GM18520 (cell line): ENCODE measurements at regions not wholly inside any gene's neighbourhood (a gene's known extent, or its start where the extent isn't known, plus 50 kb on each side); places are given as distances from the start of the nearest gene placed in this dataset.
"Not testable (repeated sequence)": the region's sequence is repeated elsewhere in the genome, so short reads cannot be mapped to it uniquely, and the experiment has no call there.

Source experiments
- ATAC-seq: cut with Tn5 transposase; IDR thresholded peaks from one replicate; pipeline ENCODE4 v1.9.1; 2021; ENCODE audit not compliant: unreplicated experiment

DNA sequence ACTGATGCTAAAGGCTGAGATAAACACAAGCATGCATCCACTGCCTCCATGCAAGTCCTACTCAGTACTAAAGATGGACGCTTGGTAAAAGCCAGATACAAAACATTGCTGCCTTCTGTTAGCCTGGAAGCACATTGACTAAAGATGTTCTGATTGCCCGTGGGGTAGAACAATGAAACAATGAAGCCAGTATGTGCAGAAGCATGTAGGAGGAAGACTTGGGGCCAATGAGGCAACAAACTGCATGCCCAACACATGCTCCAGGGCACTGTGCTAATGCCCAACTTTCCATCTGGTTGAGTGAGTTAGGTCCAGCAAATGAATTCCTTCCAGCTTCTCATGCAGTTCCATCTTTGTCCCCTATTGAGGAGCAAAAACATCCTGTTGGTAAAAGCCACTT is 1245.5 kb downstream of the GATA3 start:
- no peak for ATAC-seq

GRCh38 chr10:9301148-9301547 is 1246.7 kb downstream of the GATA3 start:
- ATAC-seq = no peak

GRCh38 chr10:9301554-9301953 is 1247.1 kb downstream of the GATA3 start:
- no peak for ATAC-seq

- no peak for ATAC-seq
These were observed 1247.8 kb downstream of the GATA3 start for GRCh38 chr10:9302140-9302746.

- ATAC-seq = peak; percentile 39
These were observed 1250.6 kb downstream of the GATA3 start for GRCh38 chr10:9305018-9305655.

DNA sequence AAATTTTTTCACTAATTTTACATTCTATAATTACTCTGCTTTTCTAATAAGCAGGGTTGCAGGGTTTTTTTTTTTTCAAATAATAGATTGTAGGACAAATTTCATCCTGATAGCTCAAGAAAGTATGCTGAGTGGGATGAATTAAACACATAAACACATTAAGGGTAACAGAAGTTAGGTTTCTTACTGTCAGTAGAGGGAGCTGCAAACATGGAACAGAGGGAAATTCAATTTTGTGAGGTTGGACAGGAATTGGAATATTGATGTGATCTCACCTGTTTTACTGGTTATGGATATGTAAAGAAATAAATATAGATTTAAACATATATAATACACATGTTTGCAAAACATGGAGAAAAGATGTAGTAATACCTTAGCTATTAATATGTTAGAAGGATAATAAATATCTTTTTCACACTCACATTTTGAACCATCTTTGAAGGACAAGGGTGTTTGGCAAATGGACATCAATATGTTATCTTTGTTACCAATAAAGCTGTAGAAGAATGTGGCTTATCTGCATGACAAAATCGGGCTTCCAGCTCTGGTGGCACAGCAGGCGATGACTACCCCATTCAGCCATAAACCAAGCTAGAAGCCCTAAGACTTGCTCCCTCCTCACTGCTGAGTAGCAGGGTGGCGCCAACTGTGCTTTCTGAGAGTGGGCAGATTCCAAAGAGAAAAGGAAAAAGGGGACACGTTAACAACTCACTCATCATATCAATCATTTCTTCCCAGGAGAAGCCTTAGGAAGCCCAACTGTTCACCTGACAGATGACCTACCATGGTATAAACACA is 1257.4 kb downstream of the GATA3 start:
- no peak for ATAC-seq

- ATAC-seq = no peak
These were observed 1260.8 kb downstream of the GATA3 start for GRCh38 chr10:9315292-9315691.

DNA sequence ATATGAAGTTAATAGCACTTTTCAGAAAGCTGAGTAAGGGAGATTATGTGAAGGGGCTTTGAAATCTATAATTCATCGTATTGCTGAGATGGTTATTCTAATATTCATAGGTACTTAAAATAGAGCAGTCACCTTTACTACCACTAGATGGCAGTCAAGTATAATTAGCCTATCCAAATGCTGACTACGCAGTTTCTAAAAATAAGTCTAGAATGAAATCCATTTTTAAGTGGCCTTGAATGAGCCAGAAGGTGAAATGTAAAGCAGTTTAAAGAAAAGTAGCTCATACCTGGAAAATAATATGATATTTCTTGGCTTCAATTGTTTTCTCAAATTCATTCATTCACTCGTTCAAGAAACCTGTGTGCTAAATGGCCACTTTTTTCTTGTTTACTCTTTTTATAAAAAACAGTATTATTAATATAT is 1277.1 kb downstream of the GATA3 start:
- ATAC-seq = peak; percentile 70

DNA sequence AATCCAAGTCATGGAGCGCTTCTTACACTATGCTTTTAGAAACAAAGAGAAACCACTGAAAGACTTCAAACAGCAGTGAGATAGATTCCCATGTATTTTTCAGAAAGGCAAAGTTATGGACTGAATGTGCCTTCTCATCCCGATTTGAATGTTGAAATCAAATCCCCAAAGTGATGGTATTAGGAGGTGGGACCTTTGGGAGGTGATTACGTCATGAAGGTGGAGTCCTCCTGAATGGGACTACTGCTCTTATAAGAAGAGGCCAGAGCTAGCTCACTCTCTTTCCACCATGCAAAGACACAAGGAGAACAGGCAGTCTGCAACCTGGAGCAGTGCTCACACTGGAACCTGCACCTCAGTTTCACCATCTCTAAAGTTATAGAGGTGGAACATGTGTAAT is 1279.8 kb downstream of the GATA3 start:
- ATAC-seq = no peak

DNA sequence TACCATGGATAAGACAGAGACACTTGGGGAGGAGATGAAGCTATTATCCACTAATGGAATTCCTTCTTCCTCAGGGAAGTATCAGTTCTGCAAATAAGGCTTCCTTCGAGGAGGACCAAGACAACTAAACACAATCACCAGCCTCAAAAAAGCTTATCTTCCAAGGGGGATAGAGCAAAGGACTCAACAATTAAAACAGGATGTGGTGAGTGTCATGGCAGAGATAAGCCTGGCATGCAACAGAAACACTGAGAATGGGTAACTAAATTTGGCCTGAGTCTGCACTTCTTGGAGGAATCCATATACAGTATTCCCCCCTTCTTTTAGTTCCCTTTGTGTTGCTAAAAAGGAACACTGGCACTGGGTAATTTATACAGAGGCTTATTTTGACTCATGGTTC is 1285.2 kb downstream of the GATA3 start:
- ATAC-seq = no peak

GRCh38 chr10:9342885-9343570 is 1288.5 kb downstream of the GATA3 start:
- ATAC-seq = no peak

DNA sequence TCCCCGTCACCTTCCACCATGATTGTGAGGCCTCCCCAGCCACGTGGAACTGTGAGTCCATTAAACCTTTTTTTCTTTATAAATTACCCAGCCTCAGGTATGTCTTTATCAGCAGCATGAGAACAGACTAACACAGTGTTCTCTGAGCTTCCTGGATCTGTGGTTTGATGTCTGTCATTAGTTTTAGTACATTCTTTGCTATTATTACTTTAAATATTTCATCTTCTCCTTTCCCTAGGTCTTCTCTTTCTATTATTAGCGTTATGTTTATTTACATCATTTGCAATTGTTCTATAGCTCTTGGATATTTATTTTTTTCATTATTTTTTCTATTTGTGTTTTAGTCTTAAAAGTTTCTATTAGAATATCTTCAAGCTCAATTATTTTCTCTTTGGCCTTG is 1293.4 kb downstream of the GATA3 start:
- ATAC-seq = not testable (repeated sequence)

DNA sequence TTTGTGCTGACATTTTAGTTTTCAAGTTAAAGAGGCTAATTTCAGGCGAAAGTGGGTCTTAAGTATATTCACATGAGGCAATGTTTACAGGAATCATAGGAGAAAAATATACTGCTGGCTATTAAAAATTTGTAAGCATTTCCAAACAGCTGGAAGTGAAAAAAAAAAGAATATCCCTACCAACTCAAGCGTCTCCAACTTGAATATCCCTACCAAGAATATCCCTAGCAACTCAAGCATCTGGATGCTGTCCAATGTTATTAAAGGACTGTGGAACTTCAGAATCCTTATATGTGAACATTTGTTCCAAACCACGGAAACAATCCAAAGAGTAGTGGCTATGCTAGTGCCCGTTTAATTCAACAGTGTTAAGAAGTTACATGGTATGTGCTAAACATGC is 1303.0 kb downstream of the GATA3 start:
- ATAC-seq = no peak

- ATAC-seq = no peak
These were observed 1308.2 kb downstream of the GATA3 start for GRCh38 chr10:9362721-9363120.

DNA sequence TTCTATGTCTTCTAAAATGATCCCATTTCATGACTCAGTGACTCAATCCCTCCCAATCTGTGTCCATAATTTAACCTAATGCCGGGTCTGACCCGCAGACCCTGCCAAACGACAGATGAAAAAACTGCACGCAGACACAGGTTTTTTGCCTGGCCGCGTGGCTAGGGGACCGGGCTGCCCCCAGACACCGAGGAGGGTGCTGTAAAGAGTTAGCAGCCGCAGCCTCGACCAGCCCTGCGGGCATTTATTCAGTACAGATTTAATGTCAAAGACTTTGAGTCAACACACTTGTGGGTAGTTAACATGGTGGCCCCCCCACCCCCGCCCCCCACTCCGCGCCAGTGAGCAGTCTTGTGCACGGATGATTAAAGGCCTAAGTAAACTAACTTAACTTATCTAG is 1324.7 kb downstream of the GATA3 start:
- ATAC-seq = no peak

DNA sequence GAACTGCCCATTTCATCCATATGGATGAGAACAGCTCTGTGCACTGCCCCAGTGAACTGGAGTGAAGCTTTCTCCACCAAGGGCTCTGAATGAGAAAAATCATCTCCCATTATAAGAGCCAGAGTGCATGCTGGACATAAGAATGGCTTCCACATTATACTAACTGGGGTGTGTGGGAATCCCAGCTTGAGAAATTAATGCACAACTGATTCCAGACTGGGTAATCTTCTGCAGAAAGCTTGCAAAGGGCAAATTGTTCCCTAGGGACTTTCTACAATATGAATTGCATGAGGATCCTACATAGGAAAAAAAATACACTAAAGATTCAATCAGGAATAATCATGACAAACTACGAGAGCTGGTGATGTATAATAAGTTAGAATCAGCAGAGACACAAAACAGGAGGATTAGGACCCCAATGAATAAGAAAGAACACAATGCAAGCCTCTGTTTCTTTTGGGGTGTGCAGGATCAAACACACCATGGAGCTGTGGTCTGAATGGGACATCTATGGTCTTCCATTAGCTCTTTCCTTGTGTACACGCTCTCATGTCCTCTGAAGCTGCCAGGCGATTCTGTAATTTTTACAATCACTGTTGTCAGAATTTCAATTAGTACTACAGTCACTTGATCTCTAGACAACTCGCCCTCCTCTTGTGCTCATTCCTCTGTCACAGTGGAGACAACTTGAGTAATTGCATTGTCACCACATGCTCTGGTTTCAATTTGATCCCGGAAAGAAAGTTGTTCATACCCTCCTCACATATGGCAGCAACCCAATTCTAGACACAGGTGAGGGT is 1327.4 kb downstream of the GATA3 start:
- no peak for ATAC-seq

GRCh38 chr10:9382533-9382866 is 1328.0 kb downstream of the GATA3 start:
- no peak for ATAC-seq

GRCh38 chr10:9390516-9390915 is 1336.0 kb downstream of the GATA3 start:
- no peak for ATAC-seq

- ATAC-seq = no peak
These were observed 1344.9 kb downstream of the GATA3 start for GRCh38 chr10:9399275-9399983.

GRCh38 chr10:9402067-9402466 is 1347.6 kb downstream of the GATA3 start:
- ATAC-seq = not testable (repeated sequence)
